ENCODE measurements at regions not wholly inside any gene's neighbourhood (a gene's known extent, or its start where the extent isn't known, plus 50 kb on each side); places are given as distances from the start of the nearest gene placed in this dataset.

- no peak for DNase-seq (ENCODE audit: low read depth, low spot score)
- ChIA-PET POLR2A (no interaction called here), CTCF (no interaction called here)
- Histone ChIP-seq H3K9me3 (ENCODE audit: control insufficient read depth, insufficient read depth, low read length) (no peaks in the 10 kb centered on the region), H3K27me3 (ENCODE audit: control insufficient read depth, insufficient read depth, low read length) (no peaks in the 10 kb centered on the region), H3K27ac (ENCODE audit: low read depth, low read length) (peak overlapping the region; percentile 65), H3K4me3 (ENCODE audit: low read depth, low read length) (no peak overlapping the region)
- TF ChIP-seq CTCF (IDR thresholded peaks at IDR 0.05; ENCODE audit: low read depth, low read length) = no peak
These were observed 65.3 kb upstream of the SLCO2A1 start for GRCh38 chr3:134095005-134095404.

- Histone ChIP-seq H3K9me3 (ENCODE audit: control insufficient read depth, insufficient read depth, low read length) (no peaks in the 10 kb centered on the region), H3K27ac (ENCODE audit: low read depth, low read length) (peak overlapping the region; percentile 65), H3K27me3 (ENCODE audit: control insufficient read depth, insufficient read depth, low read length) (no peaks in the 10 kb centered on the region), H3K4me3 (ENCODE audit: low read depth, low read length) (no peak overlapping the region)
- ChIA-PET POLR2A (no interaction called here), CTCF (no interaction called here)
- no peak for TF ChIP-seq CTCF (IDR thresholded peaks at IDR 0.05; ENCODE audit: low read depth, low read length)
- DNase-seq (ENCODE audit: low read depth, low spot score) = peak; percentile 61
These were observed 64.8 kb upstream of the SLCO2A1 start for GRCh38 chr3:134094491-134094890.

GRCh38 chr3:134093956-134094355, 64.2 kb upstream of the SLCO2A1 start:
- no peaks in the 10 kb centered on the region for H3K9me3 ChIP-seq (ENCODE audit: control insufficient read depth, insufficient read depth, low read length)
- H3K27me3 ChIP-seq (ENCODE audit: control insufficient read depth, insufficient read depth, low read length) = no peaks in the 10 kb centered on the region
- no peak overlapping the region for H3K4me3 ChIP-seq (ENCODE audit: low read depth, low read length)
- TF ChIP-seq CTCF (IDR thresholded peaks at IDR 0.05; ENCODE audit: low read depth, low read length) = no peak
- ChIA-PET CTCF (no interaction called here), POLR2A (interaction anchor here (0.6 kb wide), 2 partner anchors 89 to 161 kb away, joined by 3 read pairs; no protein-coding TSS in a partner anchor)
- DNase-seq (ENCODE audit: low read depth, low spot score) = no peak
- H3K27ac ChIP-seq (ENCODE audit: low read depth, low read length) = peak overlapping the region; percentile 61

GRCh38 chr3:134092208-134092701, 62.5 kb upstream of the SLCO2A1 start:
- ChIA-PET POLR2A (no interaction called here), CTCF (interaction anchor here (1.5 kb wide), 1 partner anchor 162 kb away, joined by 4 read pairs; no protein-coding TSS in a partner anchor)
- H3K4me3 ChIP-seq (ENCODE audit: low read depth, low read length) = no peak overlapping the region
- H3K27ac ChIP-seq (ENCODE audit: low read depth, low read length) = peak overlapping the region; percentile 43
- no peaks in the 10 kb centered on the region for H3K27me3 ChIP-seq (ENCODE audit: control insufficient read depth, insufficient read depth, low read length)
- no peak for TF ChIP-seq CTCF (IDR thresholded peaks at IDR 0.05; ENCODE audit: low read depth, low read length)
- H3K9me3 ChIP-seq (ENCODE audit: control insufficient read depth, insufficient read depth, low read length) = no peaks in the 10 kb centered on the region; the same call in 1 of the 2 replicates
- DNase-seq (ENCODE audit: low read depth, low spot score) = peak; percentile 33

- POLR2A ChIA-PET = no interaction called here
- TF ChIP-seq CTCF (IDR thresholded peaks at IDR 0.05; ENCODE audit: low read depth, low read length) = no peak
- no peak overlapping the region for H3K27ac ChIP-seq (ENCODE audit: low read depth, low read length)
These were observed 60.3 kb upstream of the SLCO2A1 start for GRCh38 chr3:134090031-134090430.

More at GRCh38 chr3:134090031-134090430, 60.3 kb upstream of the SLCO2A1 start:
- Histone ChIP-seq H3K27me3 (ENCODE audit: control insufficient read depth, insufficient read depth, low read length) (no peaks in the 10 kb centered on the region), H3K4me3 (ENCODE audit: low read depth, low read length) (no peak overlapping the region), H3K9me3 (ENCODE audit: control insufficient read depth, insufficient read depth, low read length) (no peaks in the 10 kb centered on the region; the same call in 1 of the 2 replicates)
- CTCF ChIA-PET = no interaction called here
- peak; percentile 27 for DNase-seq (ENCODE audit: low read depth, low spot score)

Data from AG04450 (cell line).